ENCODE measurements at regions not wholly inside any gene's neighbourhood (a gene's known extent, or its start where the extent isn't known, plus 50 kb on each side); places are given as distances from the start of the nearest gene placed in this dataset.

GRCh38 chr5:93954421-93955069 is 213.1 kb upstream of the POU5F2 start:
- no peak for TF ChIP-seq CTCF (IDR thresholded peaks at IDR 0.05)
- TF ChIP-seq EP300 (IDR thresholded peaks at IDR 0.05), result no peak

Measured in esophagus muscularis mucosa (tissue), 3 donors.